Keratinocyte (primary cell): ENCODE measurements at regions not wholly inside any gene's neighbourhood (a gene's known extent, or its start where the extent isn't known, plus 50 kb on each side); places are given as distances from the start of the nearest gene placed in this dataset.

Experiments used
- DNase-seq: peaks from one replicate; pipeline ENCODE4 v3.0.0-alpha.2; 2011; ENCODE audit warnings: low read depth, missing footprints, low spot score
- FAIRE-seq: peaks from 2 replicates; lab custom pipeline; 2011; peaks lifted over from hg19 to GRCh38; lab: Jason Lieb, UNC
- H2AFZ ChIP-seq: 2 replicates; pipeline ENCODE4 v1.6.0; 2012; ENCODE audit warnings: low read length, control low read depth, inconsistent platforms; ENCODE audit not compliant: control insufficient read depth
- H3K27ac ChIP-seq: 2 replicates; pipeline ENCODE4 v1.5.1; 2011; ENCODE audit warnings: low read length; ENCODE audit not compliant: control insufficient read depth, insufficient read depth
- H3K27me3 ChIP-seq: 3 replicates; pipeline ENCODE4 v1.6.0; 2011; ENCODE audit warnings: low read length; ENCODE audit not compliant: control insufficient read depth, insufficient read depth; ENCODE audit errors: extremely low read depth
- H3K36me3 ChIP-seq, 2 experiments: 2 replicates in 1 of 2; 3 replicates in 1 of 2; pipeline ENCODE4 v1.5.1; 2011; ENCODE audit warnings: low read length in 2 of 2, mild to moderate bottlenecking in 1 of 2; ENCODE audit not compliant: control insufficient read depth in 2 of 2, insufficient read depth in 2 of 2; ENCODE audit errors: extremely low read depth in 1 of 2
- H3K4me1 ChIP-seq: 3 replicates; pipeline ENCODE4 v1.5.1; 2011; ENCODE audit warnings: low read length; ENCODE audit not compliant: control insufficient read depth, insufficient read depth; ENCODE audit errors: extremely low read depth
- H3K4me2 ChIP-seq: 3 replicates; pipeline ENCODE4 v1.6.0; 2011; ENCODE audit warnings: low read depth, low read length; ENCODE audit not compliant: control insufficient read depth, insufficient read depth; ENCODE audit errors: extremely low read depth
- H3K4me3 ChIP-seq, 3 experiments: fragments of 200-600 bp in 1 of 3; sonication (generic) in 1 of 3; 2 replicates in 2 of 3; 3 replicates in 1 of 3; pipeline ENCODE4 v1.5.1; 2011 to 2016; ENCODE audit warnings: low read length in 3 of 3, mild to moderate bottlenecking in 3 of 3, control low read depth in 2 of 3, inconsistent platforms in 1 of 3, low read depth in 1 of 3, mixed read lengths in 1 of 3, mixed run types in 1 of 3, moderate library complexity in 1 of 3; ENCODE audit not compliant: control insufficient read depth in 2 of 3, insufficient read depth in 2 of 3; ENCODE audit errors: extremely low read depth in 1 of 3
- H3K79me2 ChIP-seq: 2 replicates; pipeline ENCODE4 v1.6.0; 2012; ENCODE audit warnings: low read length; ENCODE audit not compliant: control insufficient read depth, insufficient read depth
- H3K9ac ChIP-seq: 3 replicates; pipeline ENCODE4 v1.6.0; 2011; ENCODE audit warnings: low read length; ENCODE audit not compliant: control insufficient read depth, insufficient read depth; ENCODE audit errors: extremely low read depth
- H3K9me1 ChIP-seq: 3 replicates; pipeline ENCODE4 v1.6.0; 2011; ENCODE audit warnings: low read length; ENCODE audit not compliant: control insufficient read depth, insufficient read depth; ENCODE audit errors: extremely low read depth
- H3K9me3 ChIP-seq: 2 replicates; pipeline ENCODE4 v1.5.1; 2012; ENCODE audit warnings: low read depth, low read length; ENCODE audit not compliant: control insufficient read depth
- H4K20me1 ChIP-seq: 3 replicates; pipeline ENCODE4 v1.6.0; 2011; ENCODE audit warnings: low read length; ENCODE audit not compliant: control insufficient read depth, insufficient read depth; ENCODE audit errors: extremely low read depth
- EZH2 ChIP-seq: IDR thresholded peaks from one replicate; pipeline ENCODE4 v1.6.1; 2012; ENCODE audit warnings: inconsistent platforms, mild to moderate bottlenecking, low read length, moderate library complexity
- dilution Hi-C: fragments of 300-500 bp; cut with MboI; formaldehyde crosslinking; loops from one replicate; pipeline ENCODE4 v1.7.0; 2020; ENCODE audit warnings: low sequenced_read_pairs; ENCODE audit not compliant: extremely low pct_ligation_motif_present
- TF ChIP-seq, protein P1 (sequence below), 3 experiments: IDR thresholded peaks in 1 of 3; conservative IDR thresholded peaks in 1 of 3; optimal IDR thresholded peaks in 1 of 3; 2 replicates in 2 of 3; 3 replicates in 1 of 3; pipeline versions ENCODE3 to v1.5.1; 2011; ENCODE audit warnings: low read length in 3 of 3, mild to moderate bottlenecking in 3 of 3, moderate library complexity in 2 of 3, control low read depth in 1 of 3, inconsistent platforms in 1 of 3; ENCODE audit not compliant: insufficient read depth in 2 of 3; ENCODE audit errors: extremely low read depth in 1 of 3

GRCh38 chr9:102295188-102295587 lies 556.7 kb upstream of the GRIN3A start:
- H4K20me1 ChIP-seq: no peaks in the 10 kb centered on the region
- H3K9me1 ChIP-seq: no peaks in the 10 kb centered on the region
- H3K4me3 ChIP-seq: no peak overlapping the region
- dilution Hi-C loops: no loop called here
- no peak overlapping the region for H2AFZ ChIP-seq
- no peaks in the 10 kb centered on the region for H3K27me3 ChIP-seq
- no peaks in the 10 kb centered on the region for H3K9me3 ChIP-seq
- H3K36me3 ChIP-seq: no peaks in the 10 kb centered on the region
- H3K27ac ChIP-seq: no peak overlapping the region
- no peaks in the 10 kb centered on the region for H3K4me1 ChIP-seq
- H3K79me2 ChIP-seq: no peaks in the 10 kb centered on the region
- TF ChIP-seq, protein P1, sequence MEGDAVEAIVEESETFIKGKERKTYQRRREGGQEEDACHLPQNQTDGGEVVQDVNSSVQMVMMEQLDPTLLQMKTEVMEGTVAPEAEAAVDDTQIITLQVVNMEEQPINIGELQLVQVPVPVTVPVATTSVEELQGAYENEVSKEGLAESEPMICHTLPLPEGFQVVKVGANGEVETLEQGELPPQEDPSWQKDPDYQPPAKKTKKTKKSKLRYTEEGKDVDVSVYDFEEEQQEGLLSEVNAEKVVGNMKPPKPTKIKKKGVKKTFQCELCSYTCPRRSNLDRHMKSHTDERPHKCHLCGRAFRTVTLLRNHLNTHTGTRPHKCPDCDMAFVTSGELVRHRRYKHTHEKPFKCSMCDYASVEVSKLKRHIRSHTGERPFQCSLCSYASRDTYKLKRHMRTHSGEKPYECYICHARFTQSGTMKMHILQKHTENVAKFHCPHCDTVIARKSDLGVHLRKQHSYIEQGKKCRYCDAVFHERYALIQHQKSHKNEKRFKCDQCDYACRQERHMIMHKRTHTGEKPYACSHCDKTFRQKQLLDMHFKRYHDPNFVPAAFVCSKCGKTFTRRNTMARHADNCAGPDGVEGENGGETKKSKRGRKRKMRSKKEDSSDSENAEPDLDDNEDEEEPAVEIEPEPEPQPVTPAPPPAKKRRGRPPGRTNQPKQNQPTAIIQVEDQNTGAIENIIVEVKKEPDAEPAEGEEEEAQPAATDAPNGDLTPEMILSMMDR (optimal IDR thresholded peaks at IDR 0.05 in 1 of 3, IDR thresholded peaks at IDR 0.05 in 1 of 3, conservative IDR thresholded peaks at IDR 0.05 in 1 of 3; ENCODE audit: extremely low read depth in 1 of 3, insufficient read depth in 2 of 3, low read length in 3 of 3): no peak
- TF ChIP-seq EZH2: no peak
- FAIRE-seq (no peak), DNase-seq (no peak)
- no peak overlapping the region for H3K4me2 ChIP-seq
- H3K9ac ChIP-seq: no peak overlapping the region

DNA sequence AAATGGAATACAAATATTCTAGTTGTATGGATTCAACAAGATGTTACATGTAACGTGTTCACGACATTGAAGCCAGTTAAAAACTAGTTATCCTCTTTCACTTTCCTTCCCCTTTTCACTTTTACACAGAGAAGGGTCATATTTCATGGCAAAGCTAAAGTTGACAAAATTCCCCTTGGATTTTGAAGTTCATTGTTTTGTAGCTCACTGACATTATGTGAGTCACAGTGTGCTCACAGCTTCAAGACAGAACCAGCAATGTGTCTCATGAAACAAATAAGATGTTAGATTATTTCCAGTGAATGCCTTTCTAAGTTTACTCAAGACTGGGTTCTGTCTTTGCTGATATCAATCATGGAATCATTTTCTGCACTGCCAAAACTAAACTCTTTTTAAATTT lies 535.5 kb upstream of the GRIN3A start:
- Histone ChIP-seq H3K9me3 (no peaks in the 10 kb centered on the region), H3K9me1 (no peaks in the 10 kb centered on the region), H3K27ac (no peak overlapping the region), H3K4me3 (no peak overlapping the region), H2AFZ (no peak overlapping the region), H3K36me3 (no peaks in the 10 kb centered on the region), H3K79me2 (no peaks in the 10 kb centered on the region), H3K4me2 (no peak overlapping the region), H4K20me1 (no peaks in the 10 kb centered on the region), H3K9ac (no peak overlapping the region), H3K4me1 (no peaks in the 10 kb centered on the region), H3K27me3 (no peaks in the 10 kb centered on the region)
- FAIRE-seq (no peak), DNase-seq (no peak)
- TF ChIP-seq, protein P1 (optimal IDR thresholded peaks at IDR 0.05 in 1 of 3, IDR thresholded peaks at IDR 0.05 in 1 of 3, conservative IDR thresholded peaks at IDR 0.05 in 1 of 3; ENCODE audit: extremely low read depth in 1 of 3, insufficient read depth in 2 of 3, low read length in 3 of 3): no peak
- no peak for TF ChIP-seq EZH2
- dilution Hi-C loops: no loop called here
